ENCODE measurements at regions not wholly inside any gene's neighbourhood (a gene's known extent, or its start where the extent isn't known, plus 50 kb on each side); places are given as distances from the start of the nearest gene placed in this dataset.

DNA sequence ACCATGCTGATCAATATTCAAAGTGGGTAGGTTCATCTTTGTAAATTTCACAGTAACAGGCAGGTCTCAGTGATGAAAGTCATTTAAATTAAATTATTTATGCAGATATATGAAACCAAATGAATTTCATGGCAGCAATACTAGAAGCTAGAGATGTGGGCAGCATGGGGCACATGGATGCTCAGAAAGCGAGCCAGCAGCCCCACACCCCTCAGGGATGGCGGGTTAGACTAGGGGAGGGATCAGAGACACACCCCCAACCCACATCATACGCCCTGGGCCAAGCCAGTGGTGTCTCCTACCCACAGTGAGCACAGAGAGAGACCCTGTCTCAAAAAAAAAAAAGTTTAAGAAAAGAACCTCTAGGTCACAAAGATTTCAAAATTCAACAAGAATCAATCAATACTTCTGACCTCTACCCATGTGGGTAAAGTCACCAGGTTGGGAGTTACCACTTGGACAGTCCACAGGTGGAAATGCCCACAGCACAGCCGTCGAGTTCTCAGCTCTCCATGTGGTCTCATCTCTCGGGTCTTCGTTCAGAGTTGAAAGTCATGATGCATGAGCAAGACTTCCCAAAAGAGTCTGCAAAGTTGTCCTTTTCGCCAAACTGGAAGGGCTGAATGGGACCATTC lies 79.3 kb upstream of the PPP2R2D start:
- no peak for TF ChIP-seq GATA2 (IDR thresholded peaks at IDR 0.05; ENCODE audit: low read depth, low read length)
- no peak for TF ChIP-seq GATA3 (IDR thresholded peaks at IDR 0.05; ENCODE audit: low read depth, low read length)

Measured in SH-SY5Y (cell line).